ENCODE measurements at regions not wholly inside any gene's neighbourhood (a gene's known extent, or its start where the extent isn't known, plus 50 kb on each side); places are given as distances from the start of the nearest gene placed in this dataset.
"Not testable (repeated sequence)": the region's sequence is repeated elsewhere in the genome, so short reads cannot be mapped to it uniquely, and the experiment has no call there.

DNA sequence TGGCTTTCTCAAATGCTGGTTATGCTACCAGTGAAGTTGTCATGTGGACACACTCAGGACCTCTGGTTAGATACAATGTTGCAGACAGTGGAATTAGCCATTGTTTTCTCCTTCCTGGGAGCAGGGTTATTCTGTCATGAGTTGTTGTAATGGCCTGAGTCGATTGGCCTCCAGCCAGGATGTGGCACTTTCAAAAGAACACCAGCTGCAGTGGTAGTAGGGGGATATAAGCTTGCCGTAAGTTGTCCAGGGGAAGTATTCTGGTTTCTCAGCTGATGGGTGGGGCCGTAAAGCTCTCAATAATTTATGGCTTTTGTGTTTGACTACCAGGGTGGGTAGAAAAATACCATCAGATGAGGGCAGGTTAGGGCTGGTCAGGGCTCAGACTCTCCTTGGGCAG lies 697.5 kb upstream of the GNPDA2 start:
- H3K36me3 Mint-ChIP-seq (ENCODE audit: insufficient read depth, unreplicated experiment): no peaks in the 10 kb centered on the region
- H3K27ac Mint-ChIP-seq (ENCODE audit: unreplicated experiment): no peak overlapping the region
- POLR2A ChIA-PET: no interaction called here
- H3K4me3 Mint-ChIP-seq (ENCODE audit: unreplicated experiment): no peak overlapping the region
- CTCF ChIA-PET: no interaction called here
- Histone ChIP-seq H3K4me1 (no peaks in the 10 kb centered on the region), H3K27me3 (replicated peaks; ENCODE audit: control insufficient read depth, insufficient read depth, low read length) (no peaks in the 10 kb centered on the region), H3K4me3 (ENCODE audit: low read depth, low read length) (no peak overlapping the region), H3K36me3 (ENCODE audit: control insufficient read depth, insufficient read depth, low read length) (no peaks in the 10 kb centered on the region), H3K9me3 (0 out of 2 replicates have a peak, but pooled peaks cover 6% of the 10 kb centered on the region)
- H3K9me3 Mint-ChIP-seq (ENCODE audit: unreplicated experiment): peaks cover 17% of the 10 kb centered on the region
- H3K27me3 Mint-ChIP-seq (ENCODE audit: insufficient read depth, unreplicated experiment): no peaks in the 10 kb centered on the region
- intact Hi-C loops (cut with micrococcal nuclease; ENCODE audit: unreplicated experiment): no loop called here
- no peaks in the 10 kb centered on the region for H3K4me1 Mint-ChIP-seq (ENCODE audit: low read depth, unreplicated experiment)
- BruUV-seq (replicated peaks): no TSS peak
- TF ChIP-seq, protein P1, sequence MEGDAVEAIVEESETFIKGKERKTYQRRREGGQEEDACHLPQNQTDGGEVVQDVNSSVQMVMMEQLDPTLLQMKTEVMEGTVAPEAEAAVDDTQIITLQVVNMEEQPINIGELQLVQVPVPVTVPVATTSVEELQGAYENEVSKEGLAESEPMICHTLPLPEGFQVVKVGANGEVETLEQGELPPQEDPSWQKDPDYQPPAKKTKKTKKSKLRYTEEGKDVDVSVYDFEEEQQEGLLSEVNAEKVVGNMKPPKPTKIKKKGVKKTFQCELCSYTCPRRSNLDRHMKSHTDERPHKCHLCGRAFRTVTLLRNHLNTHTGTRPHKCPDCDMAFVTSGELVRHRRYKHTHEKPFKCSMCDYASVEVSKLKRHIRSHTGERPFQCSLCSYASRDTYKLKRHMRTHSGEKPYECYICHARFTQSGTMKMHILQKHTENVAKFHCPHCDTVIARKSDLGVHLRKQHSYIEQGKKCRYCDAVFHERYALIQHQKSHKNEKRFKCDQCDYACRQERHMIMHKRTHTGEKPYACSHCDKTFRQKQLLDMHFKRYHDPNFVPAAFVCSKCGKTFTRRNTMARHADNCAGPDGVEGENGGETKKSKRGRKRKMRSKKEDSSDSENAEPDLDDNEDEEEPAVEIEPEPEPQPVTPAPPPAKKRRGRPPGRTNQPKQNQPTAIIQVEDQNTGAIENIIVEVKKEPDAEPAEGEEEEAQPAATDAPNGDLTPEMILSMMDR (IDR thresholded peaks at IDR 0.05; ENCODE audit: insufficient read depth in 1 of 2, low read depth in 1 of 2, low read length in 1 of 2, severe bottlenecking in 1 of 2, unreplicated experiment in 1 of 2): no peak
- no peak for DNase-seq

DNA sequence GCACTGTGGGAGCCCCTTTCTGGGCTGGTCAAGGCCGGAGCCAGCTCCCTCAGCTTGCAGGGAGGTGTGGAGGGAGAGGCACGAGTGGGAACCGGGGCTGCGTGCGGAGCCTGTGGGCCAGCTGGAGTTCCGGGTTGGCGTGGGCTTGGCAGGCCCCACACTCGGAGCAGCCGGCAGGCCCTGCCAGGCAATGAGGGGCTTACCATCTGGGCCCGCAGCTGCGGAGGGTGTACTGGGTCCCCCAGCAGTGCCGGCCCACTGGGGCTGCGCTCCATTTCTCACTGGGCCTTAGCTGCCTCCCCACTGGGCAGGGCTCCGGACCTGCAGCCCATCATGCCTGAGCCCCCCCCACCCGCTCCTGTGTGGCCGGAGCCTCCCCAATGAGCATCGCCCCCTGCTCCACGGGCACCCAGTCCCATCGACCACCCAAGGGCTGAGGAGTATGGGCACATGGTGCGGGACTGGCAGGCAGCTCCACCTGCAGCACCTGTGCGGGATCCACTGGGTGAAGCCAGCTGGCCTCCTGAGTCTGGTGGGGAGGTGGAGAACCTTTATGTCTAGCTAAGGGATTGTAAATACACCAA lies 693.8 kb upstream of the GNPDA2 start:
- intact Hi-C loops (cut with micrococcal nuclease; ENCODE audit: unreplicated experiment); BruUV-seq (replicated peaks); H3K27me3 Mint-ChIP-seq (ENCODE audit: insufficient read depth, unreplicated experiment); H3K4me1 Mint-ChIP-seq (ENCODE audit: low read depth, unreplicated experiment); H3K4me1 ChIP-seq; CTCF ChIA-PET; H3K9me3 ChIP-seq; H3K27me3 ChIP-seq (replicated peaks; ENCODE audit: control insufficient read depth, insufficient read depth, low read length); H3K4me3 Mint-ChIP-seq (ENCODE audit: unreplicated experiment); POLR2A ChIA-PET; H3K36me3 ChIP-seq (ENCODE audit: control insufficient read depth, insufficient read depth, low read length); H3K36me3 Mint-ChIP-seq (ENCODE audit: insufficient read depth, unreplicated experiment); DNase-seq; H3K4me3 ChIP-seq (ENCODE audit: low read depth, low read length); H3K27ac Mint-ChIP-seq (ENCODE audit: unreplicated experiment): not testable (repeated sequence)
- peaks cover 17% of the 10 kb centered on the region for H3K9me3 Mint-ChIP-seq (ENCODE audit: unreplicated experiment)

GRCh38 chr4:45410701-45411210 lies 684.4 kb upstream of the GNPDA2 start:
- ChIA-PET CTCF (no interaction called here), POLR2A (no interaction called here)
- DNase-seq: no peak
- Histone ChIP-seq H3K36me3 (ENCODE audit: control insufficient read depth, insufficient read depth, low read length) (no peaks in the 10 kb centered on the region), H3K4me1 (no peaks in the 10 kb centered on the region), H3K27me3 (replicated peaks; ENCODE audit: control insufficient read depth, insufficient read depth, low read length) (no peaks in the 10 kb centered on the region), H3K4me3 (ENCODE audit: low read depth, low read length) (no peak overlapping the region), H3K9me3 (no peaks in the 10 kb centered on the region)
- H3K27me3 Mint-ChIP-seq (ENCODE audit: insufficient read depth, unreplicated experiment): no peaks in the 10 kb centered on the region
- no TSS peak for BruUV-seq (replicated peaks)
- H3K27ac Mint-ChIP-seq (ENCODE audit: unreplicated experiment): no peak overlapping the region
- no peaks in the 10 kb centered on the region for H3K36me3 Mint-ChIP-seq (ENCODE audit: insufficient read depth, unreplicated experiment)
- TF ChIP-seq, protein P1 (IDR thresholded peaks at IDR 0.05; ENCODE audit: insufficient read depth in 1 of 2, low read depth in 1 of 2, low read length in 1 of 2, severe bottlenecking in 1 of 2, unreplicated experiment in 1 of 2): no peak
- no peak overlapping the region for H3K4me3 Mint-ChIP-seq (ENCODE audit: unreplicated experiment)
- no peaks in the 10 kb centered on the region for H3K9me3 Mint-ChIP-seq (ENCODE audit: unreplicated experiment)
- intact Hi-C loops (cut with micrococcal nuclease; ENCODE audit: unreplicated experiment): no loop called here
- H3K4me1 Mint-ChIP-seq (ENCODE audit: low read depth, unreplicated experiment): no peaks in the 10 kb centered on the region

DNA sequence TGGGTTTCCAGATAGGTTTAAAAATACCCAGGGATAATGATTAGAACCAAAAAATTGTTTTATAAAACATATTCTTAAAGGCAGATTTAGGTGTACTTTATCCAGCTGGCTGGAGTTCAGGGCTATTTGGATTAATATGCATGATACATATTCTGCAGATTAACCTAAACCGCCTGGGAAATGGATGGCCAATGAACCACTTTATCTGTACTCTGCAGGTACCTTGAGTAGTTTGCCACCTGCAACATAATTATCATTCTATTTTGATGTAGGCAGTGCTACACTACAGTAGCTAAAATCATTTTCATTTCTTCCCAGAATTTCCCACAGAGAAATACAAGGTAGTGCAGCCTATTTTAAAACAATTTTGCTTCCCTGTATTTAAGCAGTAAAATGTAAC lies 683.2 kb upstream of the GNPDA2 start:
- CTCF ChIA-PET: no interaction called here
- Histone ChIP-seq H3K4me1 (no peaks in the 10 kb centered on the region), H3K27me3 (replicated peaks; ENCODE audit: control insufficient read depth, insufficient read depth, low read length) (no peaks in the 10 kb centered on the region), H3K9me3 (no peaks in the 10 kb centered on the region), H3K36me3 (ENCODE audit: control insufficient read depth, insufficient read depth, low read length) (no peaks in the 10 kb centered on the region), H3K4me3 (ENCODE audit: low read depth, low read length) (no peak overlapping the region)
- no peak overlapping the region for H3K27ac Mint-ChIP-seq (ENCODE audit: unreplicated experiment)
- no TSS peak for BruUV-seq (replicated peaks)
- TF ChIP-seq, protein P1 (IDR thresholded peaks at IDR 0.05; ENCODE audit: insufficient read depth in 1 of 2, low read depth in 1 of 2, low read length in 1 of 2, severe bottlenecking in 1 of 2, unreplicated experiment in 1 of 2): no peak
- H3K4me1 Mint-ChIP-seq (ENCODE audit: low read depth, unreplicated experiment): no peaks in the 10 kb centered on the region
- H3K9me3 Mint-ChIP-seq (ENCODE audit: unreplicated experiment): peaks cover 1% of the 10 kb centered on the region
- no peak for DNase-seq
- no peaks in the 10 kb centered on the region for H3K36me3 Mint-ChIP-seq (ENCODE audit: insufficient read depth, unreplicated experiment)
- intact Hi-C loops (cut with micrococcal nuclease; ENCODE audit: unreplicated experiment): no loop called here
- no peaks in the 10 kb centered on the region for H3K27me3 Mint-ChIP-seq (ENCODE audit: insufficient read depth, unreplicated experiment)
- no peak overlapping the region for H3K4me3 Mint-ChIP-seq (ENCODE audit: unreplicated experiment)
- POLR2A ChIA-PET: no interaction called here

Data from Caco-2 (cell line).